Thyroid gland (tissue), 4 donors: ENCODE measurements at regions not wholly inside any gene's neighbourhood (a gene's known extent, or its start where the extent isn't known, plus 50 kb on each side); places are given as distances from the start of the nearest gene placed in this dataset.

ENCODE experiments used
- DNase-seq, 2 donors: peaks; one replicate each; pipeline ENCODE4 v3.0.0-alpha.2; 2019
- H3K27ac ChIP-seq, 3 donors: fragments of 200-600 bp; sonication (generic); 1 replicate in 2 of 3; 2 replicates in 1 of 3; pipeline ENCODE4 v1.5.1; 2016 to 2019; ENCODE audit warnings: mild to moderate bottlenecking in 1 of 3, moderate library complexity in 1 of 3
- H3K27me3 ChIP-seq: fragments of 200-600 bp; sonication (generic); one replicate; pipeline ENCODE4 v1.5.1; 2019
- H3K36me3 ChIP-seq, 2 donors: fragments of 200-600 bp; sonication (generic); one replicate each; pipeline ENCODE4 v1.5.1; 2016 to 2019
- H3K4me1 ChIP-seq, 2 donors: fragments of 200-600 bp; sonication (generic); one replicate each; pipeline ENCODE4 v1.5.1; 2017 to 2019
- H3K4me3 ChIP-seq, 3 donors: fragments of 200-600 bp; sonication (generic); replicated peaks in 1 of 3; 1 replicate in 2 of 3; 2 replicates in 1 of 3; pipeline ENCODE4 v1.5.1; 2016; ENCODE audit warnings: mild to moderate bottlenecking in 1 of 3
- H3K9me3 ChIP-seq: fragments of 200-600 bp; sonication (generic); one replicate; pipeline ENCODE4 v1.5.1; 2017
- POLR2A ChIP-seq, 2 donors: fragments of 450-650 bp; IDR thresholded peaks; one replicate each; pipeline ENCODE4 v1.6.1; 2017; ENCODE audit warnings: antibody characterized with exemption in 2 of 2, mild to moderate bottlenecking in 2 of 2, moderate library complexity in 1 of 2
- WGBS, 2 donors: methylation state at CpG; one replicate each; pipeline ENCODE4 v1.1.5; 2017; 5-methylcytosine and 5-hydroxymethylcytosine counted together
- intact Hi-C: fragments of 100-400 bp; cut with DNase I; formaldehyde crosslinking; loops from one replicate; pipeline ENCODE4 v1.15.1; 2023
- TF ChIP-seq, protein P1 (sequence below), 6 experiments: fragments of 200-600 bp in 3 of 6; fragments of 450-650 bp in 3 of 6; sonication (generic) in 3 of 6; IDR thresholded peaks; one replicate each; pipeline ENCODE4 v1.5.1; 2016 to 2019; ENCODE audit warnings: antibody characterized with exemption in 6 of 6, mild to moderate bottlenecking in 2 of 6, inconsistent platforms in 1 of 6, moderate library complexity in 1 of 6

DNA sequence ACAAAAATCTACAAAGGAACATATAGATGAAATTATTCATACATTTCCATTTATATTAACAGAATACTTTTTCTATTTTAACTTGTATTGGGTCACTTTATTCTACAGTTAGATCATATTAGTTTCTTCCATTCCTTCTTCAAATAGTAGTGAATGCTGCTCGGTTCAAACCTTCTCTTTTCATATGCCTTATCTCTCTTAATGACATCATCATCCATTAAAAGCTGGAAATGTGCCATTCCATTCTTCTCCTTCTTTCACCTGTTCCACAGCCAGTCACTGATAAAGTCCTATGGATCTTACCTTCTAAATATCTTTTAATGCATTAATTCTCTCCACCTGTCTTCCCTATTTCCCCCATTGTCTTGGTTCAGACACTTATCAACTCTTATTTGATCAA lies 358.0 kb upstream of the POU1F1 start:
- no peaks in the 10 kb centered on the region for H3K9me3 ChIP-seq
- 79 to 80% methylated on average over 1 of the region's 1 CpG for WGBS, 2 donors
- intact Hi-C loops = no loop called here
- H3K4me1 ChIP-seq = no peaks in the 10 kb centered on the region
- H3K27me3 ChIP-seq = no peaks in the 10 kb centered on the region
- H3K4me3 ChIP-seq = no peak overlapping the region
- DNase-seq = no peak
- no peaks in the 10 kb centered on the region for H3K36me3 ChIP-seq
- TF ChIP-seq, protein P1, sequence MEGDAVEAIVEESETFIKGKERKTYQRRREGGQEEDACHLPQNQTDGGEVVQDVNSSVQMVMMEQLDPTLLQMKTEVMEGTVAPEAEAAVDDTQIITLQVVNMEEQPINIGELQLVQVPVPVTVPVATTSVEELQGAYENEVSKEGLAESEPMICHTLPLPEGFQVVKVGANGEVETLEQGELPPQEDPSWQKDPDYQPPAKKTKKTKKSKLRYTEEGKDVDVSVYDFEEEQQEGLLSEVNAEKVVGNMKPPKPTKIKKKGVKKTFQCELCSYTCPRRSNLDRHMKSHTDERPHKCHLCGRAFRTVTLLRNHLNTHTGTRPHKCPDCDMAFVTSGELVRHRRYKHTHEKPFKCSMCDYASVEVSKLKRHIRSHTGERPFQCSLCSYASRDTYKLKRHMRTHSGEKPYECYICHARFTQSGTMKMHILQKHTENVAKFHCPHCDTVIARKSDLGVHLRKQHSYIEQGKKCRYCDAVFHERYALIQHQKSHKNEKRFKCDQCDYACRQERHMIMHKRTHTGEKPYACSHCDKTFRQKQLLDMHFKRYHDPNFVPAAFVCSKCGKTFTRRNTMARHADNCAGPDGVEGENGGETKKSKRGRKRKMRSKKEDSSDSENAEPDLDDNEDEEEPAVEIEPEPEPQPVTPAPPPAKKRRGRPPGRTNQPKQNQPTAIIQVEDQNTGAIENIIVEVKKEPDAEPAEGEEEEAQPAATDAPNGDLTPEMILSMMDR (IDR thresholded peaks at IDR 0.05) = no peak
- no peak for TF ChIP-seq POLR2A (IDR thresholded peaks at IDR 0.05)
- H3K27ac ChIP-seq = no peak overlapping the region

DNA sequence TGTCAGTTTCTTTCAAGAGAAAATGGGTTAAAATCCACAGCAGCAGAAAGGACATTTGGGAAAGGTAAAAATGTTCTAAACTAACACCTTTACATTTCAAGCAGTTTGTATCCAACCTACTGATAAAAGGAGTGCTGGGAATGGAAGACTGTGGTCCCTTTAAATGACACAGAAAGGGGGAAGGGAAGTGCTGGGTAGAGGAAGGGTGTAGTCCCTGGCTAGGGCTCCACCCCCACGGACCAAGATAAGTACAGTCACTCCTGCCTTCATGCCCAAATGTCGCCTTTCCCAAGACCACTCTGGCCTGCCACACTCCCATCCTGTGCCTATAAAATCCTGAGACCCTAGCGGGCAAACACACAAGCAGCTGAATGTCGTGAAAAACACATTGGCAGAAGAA lies 350.9 kb upstream of the POU1F1 start:
- DNase-seq = no peak
- TF ChIP-seq POLR2A (IDR thresholded peaks at IDR 0.05) = no peak
- TF ChIP-seq, protein P1 (IDR thresholded peaks at IDR 0.05) = no peak
- WGBS, 2 donors = 73 to 77% methylated on average over 4 of the region's 4 CpGs
- H3K27me3 ChIP-seq = no peaks in the 10 kb centered on the region
- intact Hi-C loops = no loop called here
- H3K4me1 ChIP-seq = no peaks in the 10 kb centered on the region
- no peaks in the 10 kb centered on the region for H3K36me3 ChIP-seq
- no peak overlapping the region for H3K4me3 ChIP-seq
- no peaks in the 10 kb centered on the region for H3K9me3 ChIP-seq
- no peak overlapping the region for H3K27ac ChIP-seq

GRCh38 chr3:87626546-87626945 lies 350.2 kb upstream of the POU1F1 start:
- Histone ChIP-seq H3K4me3 (no peak overlapping the region), H3K4me1 (no peaks in the 10 kb centered on the region), H3K27me3 (no peaks in the 10 kb centered on the region), H3K27ac (no peak overlapping the region), H3K36me3 (no peaks in the 10 kb centered on the region), H3K9me3 (no peaks in the 10 kb centered on the region)
- no peak for DNase-seq
- WGBS, 2 donors = 80% methylated on average over 1 of the region's 1 CpG
- intact Hi-C loops = no loop called here
- TF ChIP-seq POLR2A (IDR thresholded peaks at IDR 0.05) = no peak
- TF ChIP-seq, protein P1 (IDR thresholded peaks at IDR 0.05) = no peak

DNA sequence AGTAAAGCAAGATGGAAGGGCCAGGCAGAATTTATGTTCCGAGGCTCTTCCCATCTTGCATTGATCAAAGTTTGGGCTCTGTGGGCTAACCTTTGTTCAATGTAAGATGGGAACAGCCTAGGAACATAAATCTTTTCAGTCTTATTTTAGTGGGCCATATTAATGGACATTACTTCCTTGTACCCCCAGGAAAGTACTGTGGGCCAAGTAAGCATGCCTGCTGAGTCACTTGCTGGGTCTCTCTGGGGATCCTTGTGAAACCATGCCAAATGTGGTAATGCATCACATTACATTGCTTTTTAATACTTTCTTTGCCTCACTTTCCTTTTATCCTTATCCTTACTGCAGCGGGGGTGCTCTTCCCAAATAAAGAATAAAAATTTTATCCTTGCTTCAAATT lies 349.5 kb upstream of the POU1F1 start:
- intact Hi-C loops = no loop called here
- no peaks in the 10 kb centered on the region for H3K36me3 ChIP-seq
- WGBS, 2 donors = 92 to 94% methylated on average over 2 of the region's 2 CpGs
- no peak overlapping the region for H3K4me3 ChIP-seq
- no peaks in the 10 kb centered on the region for H3K27me3 ChIP-seq
- no peaks in the 10 kb centered on the region for H3K4me1 ChIP-seq
- H3K9me3 ChIP-seq = no peaks in the 10 kb centered on the region
- no peak for DNase-seq
- no peak for TF ChIP-seq POLR2A (IDR thresholded peaks at IDR 0.05)
- TF ChIP-seq, protein P1 (IDR thresholded peaks at IDR 0.05) = no peak
- no peak overlapping the region for H3K27ac ChIP-seq

DNA sequence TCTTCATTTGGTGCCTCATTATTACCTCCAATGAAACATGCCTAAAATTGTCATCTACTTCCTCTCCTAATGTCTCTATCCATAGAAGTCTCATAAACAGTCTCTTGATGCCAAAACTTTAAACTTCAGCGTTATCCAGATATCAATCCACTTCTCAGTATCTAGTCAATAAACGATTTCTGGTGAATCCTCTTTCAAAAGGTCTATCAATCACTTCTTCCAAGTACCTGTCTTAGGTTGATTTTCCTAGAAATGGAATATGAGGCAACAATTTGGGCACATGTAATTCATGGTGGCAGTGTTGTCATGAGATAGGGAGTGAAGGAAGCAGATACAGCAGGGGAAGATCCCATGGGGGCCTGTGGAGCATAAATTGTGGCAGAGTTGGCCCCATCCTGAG lies 348.5 kb upstream of the POU1F1 start:
- intact Hi-C loops = no loop called here
- 81 to 90% methylated on average over 2 of the region's 2 CpGs for WGBS, 2 donors
- Histone ChIP-seq H3K27ac (no peak overlapping the region), H3K9me3 (no peaks in the 10 kb centered on the region), H3K27me3 (no peaks in the 10 kb centered on the region), H3K4me3 (no peak overlapping the region), H3K36me3 (no peaks in the 10 kb centered on the region), H3K4me1 (no peaks in the 10 kb centered on the region)
- no peak for TF ChIP-seq POLR2A (IDR thresholded peaks at IDR 0.05)
- TF ChIP-seq, protein P1 (IDR thresholded peaks at IDR 0.05) = no peak
- DNase-seq = no peak
